A549 (cell line): ENCODE measurements at regions not wholly inside any gene's neighbourhood (a gene's known extent, or its start where the extent isn't known, plus 50 kb on each side); places are given as distances from the start of the nearest gene placed in this dataset.

Experiments
- CHD4 ChIP-seq: fragments of 200-600 bp; sonication (generic); IDR thresholded peaks from 2 replicates; pipeline ENCODE4 v1.6.1; 2016; ENCODE audit warnings: antibody characterized with exemption, mild to moderate bottlenecking, borderline replicate concordance
- CTCF ChIP-seq: fragments of >200 bp; sonication (Bioruptor Twin); formaldehyde crosslinking; IDR thresholded peaks from 3 replicates; pipeline ENCODE4 v1.5.1; 2016
- HMGXB4 ChIP-seq: fragments of 250-450 bp; sonication (Bioruptor Pico); IDR thresholded peaks from 2 replicates; pipeline ENCODE4 v1.5.0; 2021; ENCODE audit warnings: mild to moderate bottlenecking, moderate library complexity, borderline replicate concordance
- HOXA7 ChIP-seq: fragments of 250-450 bp; sonication (Bioruptor Pico); IDR thresholded peaks from 2 replicates; pipeline ENCODE4 v1.5.0; 2020; ENCODE audit warnings: mild to moderate bottlenecking, moderate library complexity
- MAFK ChIP-seq: fragments of 450-650 bp; IDR thresholded peaks from 2 replicates; pipeline ENCODE4 v1.6.1; 2014; ENCODE audit not compliant: partially characterized antibody
- MAX ChIP-seq: IDR thresholded peaks from 2 replicates; pipeline ENCODE4 v1.6.1; 2012
- NFE2L2 ChIP-seq: fragments of 150-350 bp; conservative IDR thresholded peaks from 2 replicates; pipeline ENCODE4 v1.6.1; 2014; ENCODE audit warnings: low read length
- POLR2A ChIP-seq: IDR thresholded peaks from 2 replicates; pipeline ENCODE4 v1.6.1; 2012; ENCODE audit warnings: mild to moderate bottlenecking, low read length
- RAD21 ChIP-seq, 2 experiments: fragments of >200 bp in 1 of 2; sonication (Bioruptor Twin) in 1 of 2; formaldehyde crosslinking in 1 of 2; IDR thresholded peaks in 1 of 2; conservative IDR thresholded peaks in 1 of 2; 2 replicates in 1 of 2; 3 replicates in 1 of 2; pipeline ENCODE4 v1.6.1; 2012 to 2018; ENCODE audit warnings: inconsistent platforms in 1 of 2
- SMC3 ChIP-seq: fragments of >200 bp; sonication (Bioruptor Twin); formaldehyde crosslinking; IDR thresholded peaks from 3 replicates; pipeline ENCODE4 v1.6.1; 2018; ENCODE audit warnings: inconsistent platforms
- USF2 ChIP-seq: fragments of 450-650 bp; IDR thresholded peaks from 2 replicates; pipeline ENCODE4 v1.6.1; 2014; ENCODE audit warnings: antibody characterized with exemption

DNA sequence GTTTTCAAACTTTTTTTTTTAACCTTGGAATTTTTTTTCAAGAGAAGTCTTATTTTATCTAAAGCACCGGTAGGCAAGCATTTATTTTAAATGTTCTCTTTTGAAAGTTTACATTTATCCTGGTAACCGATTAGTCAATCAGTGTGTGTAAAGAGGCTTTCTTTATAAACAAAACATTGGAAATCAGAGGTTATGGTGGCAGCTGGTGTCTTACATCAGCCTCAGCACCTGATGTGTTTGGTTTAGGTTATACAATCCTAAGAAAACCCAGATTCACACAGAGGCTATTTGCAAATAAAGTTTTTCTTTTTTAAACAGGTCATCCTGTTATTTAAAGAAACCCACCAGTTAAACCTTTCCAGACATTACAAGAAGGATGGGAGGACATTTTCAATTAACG is 173.3 kb upstream of the GDNF start:
- TF ChIP-seq HMGXB4 (CRISPR knock-in tag) = no peak
- TF ChIP-seq CTCF = no peak
- no peak for TF ChIP-seq USF2
- TF ChIP-seq RAD21 (conservative IDR thresholded peaks at IDR 0.05 in 1 of 2, IDR thresholded peaks at IDR 0.05 in 1 of 2) = no peak
- no peak for TF ChIP-seq NFE2L2
- TF ChIP-seq HOXA7 (CRISPR knock-in tag) = no peak
- TF ChIP-seq MAX = no peak
- TF ChIP-seq MAFK = no peak
- TF ChIP-seq CHD4 = no peak
- TF ChIP-seq SMC3 = no peak
- TF ChIP-seq POLR2A = no peak
